ENCODE measurements at regions not wholly inside any gene's neighbourhood (a gene's known extent, or its start where the extent isn't known, plus 50 kb on each side); places are given as distances from the start of the nearest gene placed in this dataset.
"Not testable (repeated sequence)": the region's sequence is repeated elsewhere in the genome, so short reads cannot be mapped to it uniquely, and the experiment has no call there.

GRCh38 chr5:143629871-143630659, 181.9 kb upstream of the HMHB1 start:
- POLR2A ChIA-PET, result no interaction called here
- Mint-ChIP-seq H3K4me3 (no peak overlapping the region), H3K9me3 (peaks cover 2% of the 10 kb centered on the region), H3K27me3 (no peaks in the 10 kb centered on the region), H3K27ac (no peak overlapping the region), H3K36me3 (no peaks in the 10 kb centered on the region), H3K4me1 (ENCODE audit: low read depth) (no peaks in the 10 kb centered on the region)
- CTCF ChIA-PET, result no interaction called here
- no peak for DNase-seq
- intact Hi-C loops (cut with micrococcal nuclease), result no loop called here

DNA sequence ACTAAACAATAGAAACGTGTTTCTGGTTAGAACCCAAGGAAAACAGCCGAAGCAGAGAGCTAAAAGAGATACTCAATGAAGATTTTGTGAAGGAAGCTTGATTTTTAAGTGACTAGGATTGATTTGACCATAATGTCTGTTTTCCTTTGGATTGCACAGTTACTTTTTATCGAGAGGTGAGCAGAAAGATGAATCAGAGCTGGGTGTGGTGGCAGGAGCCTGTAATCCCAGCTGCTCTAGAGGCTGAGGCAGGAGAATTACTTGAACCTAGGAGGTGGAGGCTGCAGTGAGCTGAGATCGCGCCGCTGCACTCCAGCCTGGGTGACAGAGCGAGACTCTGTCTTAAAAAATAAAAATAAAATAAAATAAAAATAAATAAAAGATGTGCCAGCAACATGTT, 186.9 kb upstream of the HMHB1 start:
- CTCF ChIA-PET, result interaction anchor here (0.7 kb wide), 1 partner anchor 746 kb away, joined by 3 read pairs; no protein-coding TSS in a partner anchor
- POLR2A ChIA-PET; H3K4me3 Mint-ChIP-seq; H3K27me3 Mint-ChIP-seq; H3K9me3 Mint-ChIP-seq; DNase-seq; H3K36me3 Mint-ChIP-seq; intact Hi-C loops (cut with micrococcal nuclease); H3K27ac Mint-ChIP-seq; H3K4me1 Mint-ChIP-seq (ENCODE audit: low read depth): not testable (repeated sequence)

GRCh38 chr5:143624465-143624864, 187.5 kb upstream of the HMHB1 start:
- H3K27ac Mint-ChIP-seq, result no peak overlapping the region
- DNase-seq, result no peak
- intact Hi-C loops (cut with micrococcal nuclease), result no loop called here
- no peaks in the 10 kb centered on the region for H3K36me3 Mint-ChIP-seq
- H3K9me3 Mint-ChIP-seq, result peaks cover 2% of the 10 kb centered on the region
- H3K4me1 Mint-ChIP-seq (ENCODE audit: low read depth), result no peaks in the 10 kb centered on the region
- POLR2A ChIA-PET, result no interaction called here
- no peaks in the 10 kb centered on the region for H3K27me3 Mint-ChIP-seq
- H3K4me3 Mint-ChIP-seq, result no peak overlapping the region
- CTCF ChIA-PET, result interaction anchor here (0.7 kb wide), 1 partner anchor 745 kb away, joined by 3 read pairs; no protein-coding TSS in a partner anchor

DNA sequence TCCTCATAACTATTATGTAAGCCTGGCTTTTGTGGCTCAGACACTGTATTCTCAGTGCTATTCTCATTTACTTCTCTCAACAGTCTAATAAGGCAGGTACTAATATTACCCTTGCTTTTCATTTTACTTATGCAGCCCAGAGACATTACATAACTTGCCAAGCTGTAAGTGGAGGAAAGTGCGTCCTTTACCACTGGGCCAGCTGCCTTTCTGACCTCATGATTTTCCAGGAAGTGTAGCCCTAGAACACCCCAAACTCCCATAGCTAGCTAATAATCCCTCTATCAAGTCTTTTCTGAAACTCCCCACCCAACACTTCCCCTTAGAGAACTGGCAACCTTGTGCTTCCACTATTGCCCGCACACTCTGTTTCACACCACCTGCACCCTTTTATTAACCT, 192.9 kb upstream of the HMHB1 start:
- intact Hi-C loops (cut with micrococcal nuclease), result no loop called here
- Mint-ChIP-seq H3K27me3 (peaks cover 7% of the 10 kb centered on the region), H3K4me3 (no peak overlapping the region), H3K9me3 (no peaks in the 10 kb centered on the region), H3K4me1 (ENCODE audit: low read depth) (no peaks in the 10 kb centered on the region), H3K36me3 (no peaks in the 10 kb centered on the region), H3K27ac (no peak overlapping the region)
- POLR2A ChIA-PET, result no interaction called here
- DNase-seq, result no peak
- CTCF ChIA-PET, result no interaction called here

- H3K9me3 Mint-ChIP-seq, result no peaks in the 10 kb centered on the region
- intact Hi-C loops (cut with micrococcal nuclease), result no loop called here
- no peak overlapping the region for H3K27ac Mint-ChIP-seq
- ChIA-PET POLR2A (no interaction called here), CTCF (no interaction called here)
- peaks cover 7% of the 10 kb centered on the region for H3K27me3 Mint-ChIP-seq
- H3K4me3 Mint-ChIP-seq, result no peak overlapping the region
- no peaks in the 10 kb centered on the region for H3K4me1 Mint-ChIP-seq (ENCODE audit: low read depth)
- H3K36me3 Mint-ChIP-seq, result no peaks in the 10 kb centered on the region
- DNase-seq, result no peak
These were observed 193.8 kb upstream of the HMHB1 start for GRCh38 chr5:143618141-143618540.

GRCh38 chr5:143614831-143615230, 197.1 kb upstream of the HMHB1 start:
- POLR2A ChIA-PET, result no interaction called here
- Mint-ChIP-seq H3K27me3 (peaks cover 9% of the 10 kb centered on the region), H3K4me1 (ENCODE audit: low read depth) (peaks cover 2% of the 10 kb centered on the region), H3K36me3 (no peaks in the 10 kb centered on the region), H3K9me3 (no peaks in the 10 kb centered on the region), H3K4me3 (no peak overlapping the region), H3K27ac (no peak overlapping the region)
- DNase-seq, result no peak
- CTCF ChIA-PET, result interaction anchor here (0.7 kb wide), 1 partner anchor 109 kb away, joined by 3 read pairs; no protein-coding TSS in a partner anchor
- intact Hi-C loops (cut with micrococcal nuclease), result no loop called here

- Mint-ChIP-seq H3K27ac (no peak overlapping the region), H3K4me1 (ENCODE audit: low read depth) (peaks cover 2% of the 10 kb centered on the region), H3K9me3 (peaks cover 9% of the 10 kb centered on the region), H3K36me3 (peaks cover 2% of the 10 kb centered on the region), H3K4me3 (no peak overlapping the region), H3K27me3 (peaks cover 2% of the 10 kb centered on the region)
- ChIA-PET POLR2A (no interaction called here), CTCF (interaction anchor here (1.0 kb wide), 1 partner anchor 208 kb away, joined by 3 read pairs; no protein-coding TSS in a partner anchor)
- no peak for DNase-seq
- intact Hi-C loops (cut with micrococcal nuclease), result no loop called here
These were observed 198.6 kb upstream of the HMHB1 start for GRCh38 chr5:143613329-143613728.

DNA sequence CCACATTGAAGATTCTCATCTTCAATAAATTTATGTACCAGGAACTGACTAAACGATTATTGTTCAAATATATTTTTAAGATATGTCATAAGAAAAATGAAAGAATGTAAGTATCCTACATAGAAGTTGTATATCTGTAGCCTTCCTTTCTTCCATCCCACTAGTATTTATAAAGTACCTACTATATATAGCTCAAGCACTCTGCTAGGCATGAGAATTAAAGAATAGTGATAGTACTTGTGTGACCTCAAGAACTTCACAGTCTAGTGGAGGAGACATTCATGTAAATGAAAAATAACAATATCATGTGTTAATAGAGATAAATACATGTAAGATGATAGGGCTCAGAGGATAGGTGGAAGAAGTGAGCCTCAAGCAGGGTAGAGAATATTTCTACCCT, 201.0 kb upstream of the HMHB1 start:
- POLR2A ChIA-PET, result no interaction called here
- Mint-ChIP-seq H3K9me3 (peaks cover 9% of the 10 kb centered on the region), H3K27me3 (peaks cover 2% of the 10 kb centered on the region), H3K36me3 (peaks cover 2% of the 10 kb centered on the region), H3K27ac (no peak overlapping the region), H3K4me1 (ENCODE audit: low read depth) (peaks cover 14% of the 10 kb centered on the region), H3K4me3 (no peak overlapping the region)
- intact Hi-C loops (cut with micrococcal nuclease), result no loop called here
- DNase-seq, result no peak
- CTCF ChIA-PET, result no interaction called here

DNA sequence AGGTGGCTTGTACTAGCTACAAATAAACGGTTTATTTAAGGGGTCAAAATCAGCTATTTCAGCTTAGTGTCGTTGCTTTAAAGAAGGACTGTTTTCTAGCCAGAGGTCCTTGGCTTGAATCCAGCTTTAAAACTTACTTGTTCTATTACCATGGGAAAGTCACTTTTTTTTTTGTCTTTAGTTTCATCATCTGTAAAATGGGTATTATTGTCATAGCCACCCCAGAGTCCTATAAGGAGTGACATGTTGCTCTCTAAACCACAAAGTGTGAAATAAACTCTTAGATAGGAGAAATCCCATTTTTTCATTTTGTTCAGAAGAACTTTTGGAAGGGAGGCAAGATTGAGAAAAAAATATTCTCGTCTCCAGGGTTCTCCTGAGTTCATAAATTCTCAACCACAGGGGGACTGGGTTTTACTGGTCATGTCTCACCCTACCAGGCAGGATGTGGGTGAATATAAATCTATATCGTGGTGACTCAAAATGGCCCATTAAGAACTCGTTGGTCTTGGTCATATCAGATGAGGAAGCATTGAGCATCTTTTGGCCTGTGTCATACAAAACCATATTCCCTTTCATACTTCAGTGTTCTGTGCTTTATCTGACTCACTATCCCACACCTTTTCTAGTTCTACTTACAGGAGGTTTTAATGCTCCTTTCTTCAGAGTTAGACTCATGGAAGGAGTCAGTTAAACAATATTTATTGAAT, 202.7 kb upstream of the NR3C1 start:
- H3K4me3 Mint-ChIP-seq, result peak overlapping the region; percentile 28
- peak overlapping the region; percentile 86 for H3K27ac Mint-ChIP-seq
- CTCF ChIA-PET, result interaction anchor here (0.6 to 1.7 kb wide), 8 partner anchors 16 to 603 kb away, joined by 3 to 9 read pairs (median 3); partner anchors contain the start of gene NR3C1

GRCh38 chr5:143605403-143606005, 202.0 kb upstream of the NR3C1 start:
- DNase-seq, result peak; percentile 52
- intact Hi-C loops (cut with micrococcal nuclease), result loop anchor here (1.0 to 10.0 kb wide), 16 partner anchors 10 to 596 kb away; no protein-coding TSS in a partner anchor

More for the DNA sequence above, 202.7 kb upstream of the NR3C1 start:
- Mint-ChIP-seq H3K27me3 (peaks cover 3% of the 10 kb centered on the region), H3K36me3 (peaks cover 3% of the 10 kb centered on the region), H3K4me1 (ENCODE audit: low read depth) (peaks cover 34% of the 10 kb centered on the region), H3K9me3 (peaks cover 9% of the 10 kb centered on the region)
- intact Hi-C loops (cut with micrococcal nuclease), result loop anchor here (1.0 to 10.0 kb wide), 10 partner anchors 47 to 583 kb away; no protein-coding TSS in a partner anchor
- POLR2A ChIA-PET, result interaction anchor here (0.6 to 1.8 kb wide), 13 partner anchors 23 to 1499 kb away, joined by 3 to 13 read pairs (median 3); partner anchors contain the start of gene NR3C1
- peak; percentile 62 for DNase-seq

GRCh38 chr5:143601917-143602333, 198.4 kb upstream of the NR3C1 start:
- no peak overlapping the region for H3K4me3 Mint-ChIP-seq
- peaks cover 3% of the 10 kb centered on the region for H3K27me3 Mint-ChIP-seq
- H3K9me3 Mint-ChIP-seq, result peaks cover 2% of the 10 kb centered on the region
- DNase-seq, result no peak
- POLR2A ChIA-PET, result no interaction called here
- CTCF ChIA-PET, result no interaction called here
- intact Hi-C loops (cut with micrococcal nuclease), result loop anchor here (10.0 kb wide), 1 partner anchor 417 kb away; no protein-coding TSS in a partner anchor
- no peak overlapping the region for H3K27ac Mint-ChIP-seq
- peaks cover 30% of the 10 kb centered on the region for H3K4me1 Mint-ChIP-seq (ENCODE audit: low read depth)
- peaks cover 1% of the 10 kb centered on the region for H3K36me3 Mint-ChIP-seq

More at GRCh38 chr5:143605403-143606005, 202.0 kb upstream of the NR3C1 start:
- Mint-ChIP-seq H3K9me3 (peaks cover 9% of the 10 kb centered on the region), H3K4me3 (peak overlapping the region; percentile 28), H3K27me3 (peaks cover 3% of the 10 kb centered on the region), H3K36me3 (peaks cover 3% of the 10 kb centered on the region), H3K27ac (peak overlapping the region; percentile 86), H3K4me1 (ENCODE audit: low read depth) (peaks cover 34% of the 10 kb centered on the region)
- ChIA-PET POLR2A (interaction anchor here (0.6 to 1.8 kb wide), 14 partner anchors 22 to 1498 kb away, joined by 3 to 13 read pairs (median 3); partner anchors contain the start of gene NR3C1), CTCF (interaction anchor here (0.6 to 1.7 kb wide), 11 partner anchors 17 to 603 kb away, joined by 3 to 9 read pairs (median 3); partner anchors contain the start of gene NR3C1)

DNA sequence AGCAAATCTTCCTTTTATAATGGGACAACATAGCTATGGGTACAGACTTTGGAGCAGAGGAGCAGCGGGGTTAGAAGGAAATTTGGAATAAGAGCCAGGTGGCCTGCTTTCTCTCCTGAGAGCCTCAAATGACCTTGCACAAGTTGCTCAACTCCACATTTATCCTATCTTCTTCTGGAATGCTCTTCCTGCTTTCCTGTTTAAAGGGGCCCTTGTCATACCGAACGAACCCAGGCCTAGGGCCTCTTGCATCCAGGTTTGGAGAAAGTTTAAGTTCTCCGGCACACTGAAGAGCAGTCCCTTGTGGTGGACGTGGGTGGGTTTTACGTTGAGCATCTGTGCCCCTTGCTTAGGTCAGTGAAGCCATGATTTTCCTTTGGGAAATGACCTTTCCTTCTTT, 197.9 kb upstream of the NR3C1 start:
- H3K27me3 Mint-ChIP-seq, result peaks cover 3% of the 10 kb centered on the region
- H3K27ac Mint-ChIP-seq, result no peak overlapping the region
- ChIA-PET CTCF (no interaction called here), POLR2A (no interaction called here)
- intact Hi-C loops (cut with micrococcal nuclease), result loop anchor here (10.0 kb wide), 1 partner anchor 417 kb away; no protein-coding TSS in a partner anchor
- no peak for DNase-seq
- H3K4me3 Mint-ChIP-seq, result no peak overlapping the region
- peaks cover 28% of the 10 kb centered on the region for H3K4me1 Mint-ChIP-seq (ENCODE audit: low read depth)
- H3K9me3 Mint-ChIP-seq, result peaks cover 2% of the 10 kb centered on the region
- H3K36me3 Mint-ChIP-seq, result peaks cover 1% of the 10 kb centered on the region
